ENCODE measurements at regions not wholly inside any gene's neighbourhood (a gene's known extent, or its start where the extent isn't known, plus 50 kb on each side); places are given as distances from the start of the nearest gene placed in this dataset.

- no peak for TF ChIP-seq YY1 (IDR thresholded peaks at IDR 0.05)
- TF ChIP-seq MAX (IDR thresholded peaks at IDR 0.05) = no peak
- no peak for TF ChIP-seq FOXA2 (IDR thresholded peaks at IDR 0.05)
- no peak for TF ChIP-seq JUND (IDR thresholded peaks at IDR 0.05)
- TF ChIP-seq NR2F2 (IDR thresholded peaks at IDR 0.05) = no peak
- TF ChIP-seq RAD21 (IDR thresholded peaks at IDR 0.05) = no peak
- TF ChIP-seq SP1 (IDR thresholded peaks at IDR 0.05) = no peak
- TF ChIP-seq GABPA (IDR thresholded peaks at IDR 0.05 in 1 of 2, conservative IDR thresholded peaks at IDR 0.05 in 1 of 2) = no peak
- no peak for TF ChIP-seq HNF4A (conservative IDR thresholded peaks at IDR 0.05)
- TF ChIP-seq REST (IDR thresholded peaks at IDR 0.05) = no peak
- no peak for TF ChIP-seq EGR1 (IDR thresholded peaks at IDR 0.05; ENCODE audit: low read depth in 2 of 2)
- no peak for TF ChIP-seq CTCF (IDR thresholded peaks at IDR 0.05; ENCODE audit: low read depth, low read length, missing input control)
- TF ChIP-seq ZBTB33 (IDR thresholded peaks at IDR 0.05) = no peak
- TF ChIP-seq FOXA1 (IDR thresholded peaks at IDR 0.05) = no peak
- TF ChIP-seq TAF1 (conservative IDR thresholded peaks at IDR 0.05) = no peak
- H3K9ac ChIP-seq (ENCODE audit: low read depth in 1 of 2, low read length in 2 of 2) = no peak overlapping the region
- no peaks in the 10 kb centered on the region for H3K36me3 ChIP-seq (ENCODE audit: control insufficient read depth in 4 of 4, insufficient read depth in 3 of 4, low read depth in 1 of 4, low read length in 3 of 4)
- no peaks in the 10 kb centered on the region for H3K27me3 ChIP-seq (ENCODE audit: control insufficient read depth in 4 of 4, insufficient read depth in 4 of 4, low read length in 3 of 4)
- H3K9me3 ChIP-seq (ENCODE audit: control insufficient read depth in 4 of 4, low read length in 3 of 4) = no peaks in the 10 kb centered on the region
- no peak overlapping the region for H3K27ac ChIP-seq (ENCODE audit: low read depth in 1 of 2, low read length in 2 of 2)
- H3K4me1 ChIP-seq (ENCODE audit: control insufficient read depth in 4 of 4, insufficient read depth in 4 of 4, low read length in 3 of 4) = peaks cover 2 to 27% (median 20%) of the 10 kb centered on the region in 4 donors
- WGBS = 88% methylated on average over 6 of the region's 6 CpGs
- DNase-seq (ENCODE audit: low spot score) = no peak
- no peak overlapping the region for H3K4me3 ChIP-seq (ENCODE audit: low read depth in 1 of 3, low read length in 3 of 3)
Measured at GRCh38 chr16:11403920-11404319, 58.7 kb downstream of the RMI2 start.

- Histone ChIP-seq H3K9me3 (ENCODE audit: control insufficient read depth in 4 of 4, low read length in 3 of 4) (no peaks in the 10 kb centered on the region), H3K4me3 (ENCODE audit: low read depth in 1 of 3, low read length in 3 of 3) (no peak overlapping the region), H3K9ac (ENCODE audit: low read depth in 1 of 2, low read length in 2 of 2) (no peak overlapping the region), H3K36me3 (ENCODE audit: control insufficient read depth in 4 of 4, insufficient read depth in 3 of 4, low read depth in 1 of 4, low read length in 3 of 4) (no peaks in the 10 kb centered on the region), H3K27ac (ENCODE audit: low read depth in 1 of 2, low read length in 2 of 2) (no peak overlapping the region), H3K27me3 (ENCODE audit: control insufficient read depth in 4 of 4, insufficient read depth in 4 of 4, low read length in 3 of 4) (no peaks in the 10 kb centered on the region), H3K4me1 (ENCODE audit: control insufficient read depth in 4 of 4, insufficient read depth in 4 of 4, low read length in 3 of 4) (peaks cover 2 to 27% (median 20%) of the 10 kb centered on the region in 4 donors)
- no peak for TF ChIP-seq REST (IDR thresholded peaks at IDR 0.05)
- no peak for TF ChIP-seq FOXA1 (IDR thresholded peaks at IDR 0.05)
- no peak for TF ChIP-seq ATF3 (IDR thresholded peaks at IDR 0.05)
- TF ChIP-seq FOXA2 (IDR thresholded peaks at IDR 0.05) = no peak
- TF ChIP-seq RAD21 (IDR thresholded peaks at IDR 0.05) = no peak
- TF ChIP-seq HNF4A (conservative IDR thresholded peaks at IDR 0.05) = no peak
- no peak for TF ChIP-seq TAF1 (conservative IDR thresholded peaks at IDR 0.05)
- no peak for TF ChIP-seq NR2F2 (IDR thresholded peaks at IDR 0.05)
- TF ChIP-seq CTCF (IDR thresholded peaks at IDR 0.05; ENCODE audit: low read depth, low read length, missing input control) = no peak
- TF ChIP-seq YY1 (IDR thresholded peaks at IDR 0.05) = no peak
- no peak for TF ChIP-seq HNF4G (IDR thresholded peaks at IDR 0.05)
- DNase-seq (ENCODE audit: low spot score) = no peak
- WGBS = 94% methylated on average over 12 of the region's 12 CpGs
Measured at GRCh38 chr16:11404603-11405002, 59.3 kb downstream of the RMI2 start.

All from liver (tissue), 8 donors.